Mucosa of stomach (tissue), 1 donor: ENCODE measurements at regions not wholly inside any gene's neighbourhood (a gene's known extent, or its start where the extent isn't known, plus 50 kb on each side); places are given as distances from the start of the nearest gene placed in this dataset.
"Not testable (repeated sequence)": the region's sequence is repeated elsewhere in the genome, so short reads cannot be mapped to it uniquely, and the experiment has no call there.

Experiments used
- H3K27me3 ChIP-seq: one replicate; pipeline ENCODE4 v1.7.0; 2013; ENCODE audit warnings: mild to moderate bottlenecking, low read length; ENCODE audit not compliant: control insufficient read depth, insufficient read depth
- H3K36me3 ChIP-seq: one replicate; pipeline ENCODE4 v1.7.0; 2013; ENCODE audit warnings: low read length; ENCODE audit not compliant: control insufficient read depth, insufficient read depth
- H3K4me1 ChIP-seq: one replicate; pipeline ENCODE4 v1.7.0; 2013; ENCODE audit warnings: mild to moderate bottlenecking, low read length; ENCODE audit not compliant: control insufficient read depth, insufficient read depth
- H3K4me3 ChIP-seq: one replicate; pipeline ENCODE4 v1.7.0; 2013; ENCODE audit warnings: low read length
- H3K9ac ChIP-seq: one replicate; pipeline ENCODE4 v1.7.0; 2013; ENCODE audit warnings: mild to moderate bottlenecking, low read length, moderate library complexity
- H3K9me3 ChIP-seq: one replicate; pipeline ENCODE4 v1.7.0; 2013; ENCODE audit warnings: mild to moderate bottlenecking, low read length, moderate library complexity; ENCODE audit not compliant: control insufficient read depth
- donor health status: Pancreatic carcinoma.

GRCh38 chr17:65293584-65294180 lies 156.5 kb downstream of the RGS9 start:
- H3K9me3 ChIP-seq: no peaks in the 10 kb centered on the region

DNA sequence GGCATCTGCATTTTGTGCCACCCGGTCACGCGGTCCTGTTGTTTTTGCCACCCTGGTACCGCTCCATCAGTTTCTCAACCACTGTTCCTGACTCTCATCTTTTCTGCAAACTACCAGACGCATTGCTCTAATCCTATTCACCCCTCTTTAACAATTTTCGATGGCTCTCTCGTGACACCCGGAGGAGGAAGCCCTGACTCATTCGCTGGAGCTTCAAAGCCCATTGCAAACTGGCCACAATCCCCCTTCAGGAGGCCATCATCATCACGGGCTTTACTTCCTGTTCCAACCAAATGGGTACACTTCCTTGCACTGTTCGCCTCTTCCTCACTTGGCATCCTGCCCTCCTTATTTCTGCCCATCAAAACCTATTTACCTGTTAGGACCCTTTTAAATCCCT lies 155.3 kb downstream of the RGS9 start:
- Histone ChIP-seq H3K4me3 (no peak overlapping the region), H3K9me3 (no peaks in the 10 kb centered on the region), H3K4me1 (peaks cover 35% of the 10 kb centered on the region), H3K9ac (no peak overlapping the region), H3K36me3 (no peaks in the 10 kb centered on the region), H3K27me3 (no peaks in the 10 kb centered on the region)

More at GRCh38 chr17:65293584-65294180, 156.5 kb downstream of the RGS9 start:
- Histone ChIP-seq H3K27me3 (no peaks in the 10 kb centered on the region), H3K4me3 (peak overlapping the region; percentile 2), H3K9ac (no peak overlapping the region), H3K4me1 (peaks cover 35% of the 10 kb centered on the region), H3K36me3 (no peaks in the 10 kb centered on the region)

GRCh38 chr17:65291301-65291700 lies 154.1 kb downstream of the RGS9 start:
- H3K36me3 ChIP-seq, H3K4me3 ChIP-seq, H3K27me3 ChIP-seq, H3K9ac ChIP-seq, H3K9me3 ChIP-seq: not testable (repeated sequence)
- H3K4me1 ChIP-seq: peaks cover 35% of the 10 kb centered on the region

DNA sequence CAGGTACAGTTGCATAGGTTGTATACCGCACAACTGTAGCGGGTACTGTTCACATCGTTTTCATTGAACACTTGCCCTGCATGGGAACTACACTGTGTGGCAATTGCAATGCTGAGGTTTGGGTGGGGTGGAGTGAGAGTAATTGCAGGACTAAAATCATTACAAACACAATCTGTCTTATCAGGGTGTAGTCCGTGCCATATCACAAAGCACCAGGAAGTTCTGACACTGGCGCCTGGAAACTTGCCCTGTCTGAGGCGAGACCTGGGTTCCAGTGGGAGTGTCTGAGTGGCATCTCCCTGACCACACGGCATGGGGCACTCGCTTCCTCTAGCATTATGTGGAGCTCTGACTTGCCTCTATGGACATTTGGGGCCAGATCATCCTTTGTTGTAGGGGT lies 153.4 kb downstream of the RGS9 start:
- Histone ChIP-seq H3K27me3 (no peaks in the 10 kb centered on the region), H3K4me1 (peaks cover 40% of the 10 kb centered on the region), H3K4me3 (no peak overlapping the region), H3K9ac (no peak overlapping the region), H3K36me3 (no peaks in the 10 kb centered on the region), H3K9me3 (no peaks in the 10 kb centered on the region)

GRCh38 chr17:65290056-65290455 lies 152.9 kb downstream of the RGS9 start:
- no peak overlapping the region for H3K4me3 ChIP-seq
- peaks cover 41% of the 10 kb centered on the region for H3K4me1 ChIP-seq
- H3K36me3 ChIP-seq: no peaks in the 10 kb centered on the region
- no peaks in the 10 kb centered on the region for H3K9me3 ChIP-seq
- no peaks in the 10 kb centered on the region for H3K27me3 ChIP-seq
- no peak overlapping the region for H3K9ac ChIP-seq

DNA sequence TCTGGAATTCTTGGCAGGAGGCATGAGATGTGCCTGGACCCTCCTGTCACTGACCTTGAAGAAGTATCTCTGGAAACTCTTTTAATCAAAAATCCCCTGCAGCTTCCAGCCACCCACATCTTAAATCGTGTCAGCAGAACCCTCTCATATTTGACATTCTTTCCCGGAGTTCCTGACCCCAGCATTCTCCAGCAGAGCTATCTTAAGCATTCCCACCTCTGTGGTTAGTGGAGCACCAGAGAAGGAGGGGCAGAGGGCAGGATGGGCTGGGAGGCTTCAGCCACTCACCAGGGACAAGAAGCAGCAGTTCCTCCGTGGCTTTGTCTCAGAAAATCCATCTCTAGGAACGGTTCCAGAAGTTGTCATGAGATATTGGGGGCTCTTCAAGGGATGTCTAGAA lies 149.9 kb downstream of the RGS9 start:
- Histone ChIP-seq H3K27me3 (no peaks in the 10 kb centered on the region), H3K9me3 (no peaks in the 10 kb centered on the region), H3K9ac (no peak overlapping the region), H3K36me3 (no peaks in the 10 kb centered on the region), H3K4me1 (peaks cover 40% of the 10 kb centered on the region), H3K4me3 (no peak overlapping the region)

GRCh38 chr17:65283704-65284103 lies 146.5 kb downstream of the RGS9 start:
- peaks cover 18% of the 10 kb centered on the region for H3K4me1 ChIP-seq
- no peaks in the 10 kb centered on the region for H3K9me3 ChIP-seq
- no peak overlapping the region for H3K4me3 ChIP-seq
- H3K9ac ChIP-seq: no peak overlapping the region
- no peaks in the 10 kb centered on the region for H3K36me3 ChIP-seq
- no peaks in the 10 kb centered on the region for H3K27me3 ChIP-seq

- no peaks in the 10 kb centered on the region for H3K9me3 ChIP-seq
- no peaks in the 10 kb centered on the region for H3K36me3 ChIP-seq
- H3K4me1 ChIP-seq: peaks cover 19% of the 10 kb centered on the region
- no peak overlapping the region for H3K4me3 ChIP-seq
- no peak overlapping the region for H3K9ac ChIP-seq
- no peaks in the 10 kb centered on the region for H3K27me3 ChIP-seq
Measured at GRCh38 chr17:65279456-65279855, 142.3 kb downstream of the RGS9 start.

DNA sequence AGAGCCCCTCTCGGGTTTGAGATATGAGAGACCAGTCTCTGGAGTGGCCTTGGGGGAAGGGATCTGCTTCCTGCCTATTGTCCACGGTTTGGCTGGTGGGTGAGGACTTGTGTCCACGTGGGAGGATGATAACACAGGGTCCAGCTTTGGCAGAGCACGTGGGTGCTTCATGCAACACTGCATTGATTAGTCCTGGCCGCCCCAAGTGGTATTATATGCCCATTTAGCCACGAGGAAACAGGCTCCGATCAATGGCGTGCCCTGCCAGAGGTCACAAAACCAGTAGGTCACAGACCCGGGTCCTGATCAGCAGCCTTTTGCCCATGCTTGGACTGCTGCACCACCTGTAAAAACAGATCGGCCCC lies 141.6 kb downstream of the RGS9 start:
- no peak overlapping the region for H3K9ac ChIP-seq
- no peaks in the 10 kb centered on the region for H3K9me3 ChIP-seq
- no peaks in the 10 kb centered on the region for H3K36me3 ChIP-seq
- H3K27me3 ChIP-seq: no peaks in the 10 kb centered on the region
- no peak overlapping the region for H3K4me3 ChIP-seq
- H3K4me1 ChIP-seq: peaks cover 14% of the 10 kb centered on the region

- Histone ChIP-seq H3K4me3 (no peak overlapping the region), H3K36me3 (no peaks in the 10 kb centered on the region), H3K9ac (no peak overlapping the region), H3K9me3 (no peaks in the 10 kb centered on the region), H3K27me3 (no peaks in the 10 kb centered on the region), H3K4me1 (peaks cover 9% of the 10 kb centered on the region)
Measured at GRCh38 chr17:65278050-65278819, 141.1 kb downstream of the RGS9 start.

- peaks cover 6% of the 10 kb centered on the region for H3K4me1 ChIP-seq
- no peaks in the 10 kb centered on the region for H3K36me3 ChIP-seq
- no peaks in the 10 kb centered on the region for H3K27me3 ChIP-seq
- no peaks in the 10 kb centered on the region for H3K9me3 ChIP-seq
- no peak overlapping the region for H3K4me3 ChIP-seq
- H3K9ac ChIP-seq: no peak overlapping the region
Measured at GRCh38 chr17:65277576-65277975, 140.4 kb downstream of the RGS9 start.
